K562 (cell line): ENCODE measurements at regions not wholly inside any gene's neighbourhood (a gene's known extent, or its start where the extent isn't known, plus 50 kb on each side); places are given as distances from the start of the nearest gene placed in this dataset.

Source experiments
- ATAC-seq: fragments of 200-7000 bp; cut with Tn5 transposase; 3 replicates; pipeline ENCODE4 v1.9.1; 2020; ENCODE audit warnings: moderate library complexity
- BruUV-seq: library from RNA; stranded (reverse); fragments of 400-500 nt; replicated peaks from 2 replicates; lab custom pipeline; 2021; lab: Mats Ljungman, UMichigan
- CTCF ChIA-PET: fragments of 300-600 bp; formaldehyde crosslinking; extraction: SDS; loops from one replicate; lab custom pipeline; 2021; ENCODE audit warnings: low intra/inter-chr PET ratio; lab: Yijun Ruan, JAX
- POLR2A ChIA-PET: fragments of 300-600, 350-650 bp; sonication (Branson Sonifier 250); formaldehyde crosslinking; extraction: SDS; loops from one replicate; lab custom pipeline; 2021; ENCODE audit warnings: antibody characterized with exemption, inconsistent platforms; lab: Yijun Ruan, JAX
- DNase-seq, 4 experiments: peaks; one replicate each; pipeline versions ENCODE4 v3.0.0 to v3.0.0-alpha.2; 2011 to 2018; ENCODE audit warnings: low spot score in 3 of 4, mixed read lengths in 3 of 4; ENCODE audit errors: extremely low read depth in 1 of 4
- FAIRE-seq: peaks from 2 replicates; lab custom pipeline; 2011; peaks lifted over from hg19 to GRCh38; lab: Jason Lieb, UNC
- H2AFZ ChIP-seq: 2 replicates; pipeline ENCODE4 v1.6.0; 2011; ENCODE audit warnings: low read depth, low read length, control low read depth, inconsistent platforms
- H3K27ac ChIP-seq: fragments of 200-600 bp; 3 replicates; pipeline ENCODE4 v1.8.0; 2011; ENCODE audit warnings: low read depth, mild to moderate bottlenecking, control low read depth, inconsistent platforms, low read length, moderate library complexity, mixed read lengths; ENCODE audit errors: extremely low read depth
- H3K27me3 ChIP-seq, 2 experiments: fragments of 300-600 bp in 1 of 2; 2 replicates in 1 of 2; 3 replicates in 1 of 2; pipeline versions ENCODE4 v1.6.0 to v1.8.0; 2011; ENCODE audit warnings: inconsistent platforms in 2 of 2, low read length in 2 of 2, mild to moderate bottlenecking in 1 of 2, mixed read lengths in 1 of 2, moderate library complexity in 1 of 2; ENCODE audit not compliant: control insufficient read depth in 2 of 2, insufficient read depth in 2 of 2
- H3K36me3 ChIP-seq: fragments of 300-600 bp; 3 replicates; pipeline ENCODE4 v1.8.0; 2011; ENCODE audit warnings: mild to moderate bottlenecking, low read length, inconsistent platforms; ENCODE audit not compliant: control insufficient read depth, insufficient read depth
- H3K4me1 ChIP-seq, 2 experiments: fragments of 200-600 bp in 1 of 2; replicated peaks in 1 of 2; 2 replicates in 1 of 2; 3 replicates in 1 of 2; pipeline versions ENCODE4 v1.5.1 to v1.8.0; 2011; ENCODE audit warnings: inconsistent platforms in 2 of 2, low read length in 2 of 2, mild to moderate bottlenecking in 1 of 2, mixed read lengths in 1 of 2, moderate library complexity in 1 of 2; ENCODE audit not compliant: control insufficient read depth in 2 of 2, insufficient read depth in 2 of 2
- H3K4me2 ChIP-seq: 2 replicates; pipeline ENCODE4 v1.6.1; 2011; ENCODE audit warnings: low read length, control low read depth, inconsistent platforms, mixed read lengths; ENCODE audit not compliant: insufficient read depth
- H3K4me3 ChIP-seq: fragments of 200-600 bp; sonication (generic), shearing (Covaris generic); 2 replicates; pipeline ENCODE4 v1.5.1; 2016; ENCODE audit warnings: control low read depth, inconsistent platforms
- H3K79me2 ChIP-seq: fragments of 200-600 bp; 3 replicates; pipeline ENCODE4 v1.8.0; 2011; ENCODE audit warnings: low read length, inconsistent platforms; ENCODE audit not compliant: control insufficient read depth, insufficient read depth
- H3K9ac ChIP-seq, 2 experiments: 2 replicates each; pipeline versions ENCODE4 v1.6.0 to v1.6.1; 2011; ENCODE audit warnings: low read depth in 2 of 2, low read length in 2 of 2, control low read depth in 1 of 2, inconsistent platforms in 1 of 2, mild to moderate bottlenecking in 1 of 2, mixed read lengths in 1 of 2; ENCODE audit not compliant: insufficient read depth in 1 of 2
- H3K9me1 ChIP-seq: one replicate; pipeline ENCODE4 v1.6.0; 2011; ENCODE audit warnings: inconsistent platforms, mild to moderate bottlenecking, low read length, moderate library complexity; ENCODE audit not compliant: control insufficient read depth, insufficient read depth
- H3K9me3 ChIP-seq: replicated peaks from 2 replicates; pipeline ENCODE4 v1.5.1; 2011; ENCODE audit warnings: low read depth, low read length, inconsistent platforms; ENCODE audit not compliant: control insufficient read depth, insufficient read depth
- H4K20me1 ChIP-seq: replicated peaks from 2 replicates; pipeline ENCODE4 v1.6.1; 2011; ENCODE audit warnings: low read length, inconsistent platforms, mixed read lengths; ENCODE audit not compliant: control insufficient read depth, insufficient read depth
- ATF2 ChIP-seq: sonication (generic); formaldehyde crosslinking; IDR thresholded peaks from 2 replicates; pipeline ENCODE4 v1.8.1; 2022; ENCODE audit warnings: missing genetic modification reagents
- CBX2 ChIP-seq: fragments of 200-600 bp; sonication (generic); IDR thresholded peaks from one replicate; pipeline ENCODE4 v1.6.1; 2012; ENCODE audit warnings: mild to moderate bottlenecking, low read length, inconsistent platforms; ENCODE audit not compliant: insufficient read depth, poor library complexity, severe bottlenecking
- CEBPG ChIP-seq, 3 experiments: fragments of 200-800 bp in 1 of 3; sonication (Bioruptor generic) in 1 of 3; sonication (generic) in 1 of 3; formaldehyde crosslinking in 1 of 3; IDR thresholded peaks in 2 of 3; conservative IDR thresholded peaks in 1 of 3; 2 replicates each; pipeline versions ENCODE4 v1.6.1 to v1.8.0; 2016 to 2022; ENCODE audit warnings: missing compliant biosample characterization in 2 of 3, missing genetic modification characterization in 2 of 3, mild to moderate bottlenecking in 1 of 3, missing genetic modification reagents in 1 of 3
- FOXA1 ChIP-seq: fragments of 450-650 bp; IDR thresholded peaks from 2 replicates; pipeline ENCODE4 v1.6.1; 2016; ENCODE audit warnings: mild to moderate bottlenecking, borderline replicate concordance
- HMGN3 ChIP-seq: IDR thresholded peaks from 2 replicates; pipeline ENCODE4 v1.6.1; 2011; ENCODE audit warnings: borderline replicate concordance, low read depth, mild to moderate bottlenecking, mixed read lengths, low read length; ENCODE audit not compliant: insufficient read length; ENCODE audit errors: extremely low read depth
- JUNB ChIP-seq: fragments of 450-650 bp; formaldehyde crosslinking; conservative IDR thresholded peaks from 2 replicates; pipeline ENCODE4 v1.4.0; 2020; ENCODE audit warnings: mild to moderate bottlenecking
- WGBS: fragments of 100-300 bp; shearing (Covaris generic); methylation state at CpG from one replicate; pipeline ENCODE4 v1.1.6; 2016; ENCODE audit warnings: low coverage, mixed read lengths; ENCODE audit not compliant: insufficient coverage; ENCODE audit errors: missing lambda C conversion rate; 5-methylcytosine and 5-hydroxymethylcytosine counted together
- in situ Hi-C: fragments of 300-500 bp; cut with MboI; formaldehyde crosslinking; loops from 4 replicates; pipeline ENCODE4 v1.15.0; 2018; ENCODE audit warnings: inconsistent platforms, mixed read lengths
- intact Hi-C: fragments of 100-400 bp; cut with micrococcal nuclease; formaldehyde crosslinking; loops from 2 replicates; pipeline ENCODE4 v1.14.2; 2022
- TF ChIP-seq, protein P1 (sequence below): fragments of 250-450 bp; sonication (Bioruptor Pico); IDR thresholded peaks from 2 replicates; pipeline ENCODE4 v1.5.0; 2020; ENCODE audit warnings: mild to moderate bottlenecking

DNA sequence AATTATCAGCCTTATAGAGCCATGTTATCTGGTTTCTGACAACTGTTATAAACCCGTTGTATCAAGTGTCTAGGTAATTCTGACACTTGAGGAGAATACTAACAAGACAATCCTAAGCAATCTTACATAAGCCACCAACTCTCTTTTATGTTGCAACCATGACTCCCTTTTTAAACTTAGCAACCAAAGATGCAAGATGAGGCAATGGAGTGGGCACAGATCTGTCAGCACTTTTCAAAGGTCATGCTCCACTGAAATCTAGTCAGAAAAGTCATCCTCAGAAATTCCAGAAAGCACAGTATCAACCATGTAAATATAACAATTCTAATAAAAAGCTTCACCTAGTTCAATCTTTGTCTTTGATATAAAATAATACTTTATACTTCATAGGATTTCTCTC lies 77.0 kb upstream of the SEMA3A start:
- ATAC-seq: no peak
- in situ Hi-C loops: no loop called here
- intact Hi-C loops: no loop called here

DNA sequence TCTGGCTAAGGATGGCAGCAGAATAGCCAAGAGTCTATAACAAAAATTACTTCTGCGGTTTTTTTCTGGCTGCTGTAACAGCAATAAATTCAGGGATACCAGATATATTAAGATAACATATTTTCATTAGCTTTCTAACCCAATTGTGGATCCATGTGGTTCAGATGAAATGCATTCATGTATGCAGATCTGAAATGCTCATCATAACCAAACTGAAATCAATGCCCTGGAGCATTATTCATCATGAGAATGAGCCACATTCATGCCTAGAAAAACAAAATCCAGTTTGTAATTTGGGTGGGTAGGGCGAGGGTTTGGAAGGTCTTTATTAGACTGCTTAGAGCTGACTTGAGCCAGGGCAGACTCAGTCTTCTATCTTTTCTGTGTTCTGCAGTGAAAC lies 69.8 kb upstream of the SEMA3A start:
- H3K79me2 ChIP-seq: no peaks in the 10 kb centered on the region
- no peaks in the 10 kb centered on the region for H3K36me3 ChIP-seq
- no TSS peak for BruUV-seq
- H3K4me1 ChIP-seq: no peaks in the 10 kb centered on the region
- no peak overlapping the region for H3K27ac ChIP-seq
- H3K27me3 ChIP-seq: no peaks in the 10 kb centered on the region
- no peak for DNase-seq
- H2AFZ ChIP-seq: no peak overlapping the region
- TF ChIP-seq FOXA1 (no peak), HMGN3 (no peak), ATF2 (CRISPR knock-in tag) (no peak), CBX2 (no peak)
- TF ChIP-seq, protein P1, sequence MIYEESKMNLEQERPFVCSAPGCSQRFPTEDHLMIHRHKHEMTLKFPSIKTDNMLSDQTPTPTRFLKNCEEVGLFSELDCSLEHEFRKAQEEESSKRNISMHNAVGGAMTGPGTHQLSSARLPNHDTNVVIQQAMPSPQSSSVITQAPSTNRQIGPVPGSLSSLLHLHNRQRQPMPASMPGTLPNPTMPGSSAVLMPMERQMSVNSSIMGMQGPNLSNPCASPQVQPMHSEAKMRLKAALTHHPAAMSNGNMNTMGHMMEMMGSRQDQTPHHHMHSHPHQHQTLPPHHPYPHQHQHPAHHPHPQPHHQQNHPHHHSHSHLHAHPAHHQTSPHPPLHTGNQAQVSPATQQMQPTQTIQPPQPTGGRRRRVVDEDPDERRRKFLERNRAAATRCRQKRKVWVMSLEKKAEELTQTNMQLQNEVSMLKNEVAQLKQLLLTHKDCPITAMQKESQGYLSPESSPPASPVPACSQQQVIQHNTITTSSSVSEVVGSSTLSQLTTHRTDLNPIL: no peak
- TF ChIP-seq, all 486 proteins: peak for 0
- no peak overlapping the region for H3K9ac ChIP-seq
- H3K4me2 ChIP-seq: no peak overlapping the region
- WGBS: 0% methylated on average over 2 of the region's 2 CpGs
- intact Hi-C loops (no loop called here), in situ Hi-C loops (no loop called here)
- H3K9me3 ChIP-seq: no peaks in the 10 kb centered on the region
- H3K4me3 ChIP-seq: no peak overlapping the region
- no peak for ATAC-seq
- ChIA-PET POLR2A (no interaction called here), CTCF (no interaction called here)
- no peaks in the 10 kb centered on the region for H3K9me1 ChIP-seq
- no peak for FAIRE-seq
- no peaks in the 10 kb centered on the region for H4K20me1 ChIP-seq

More for the DNA sequence above, 77.0 kb upstream of the SEMA3A start:
- Histone ChIP-seq H3K9ac (no peak overlapping the region), H3K9me1 (no peaks in the 10 kb centered on the region), H3K4me2 (no peak overlapping the region), H3K4me3 (no peak overlapping the region), H3K27me3 (no peaks in the 10 kb centered on the region), H2AFZ (no peak overlapping the region), H3K9me3 (no peaks in the 10 kb centered on the region), H3K27ac (no peak overlapping the region), H3K36me3 (no peaks in the 10 kb centered on the region), H4K20me1 (no peaks in the 10 kb centered on the region), H3K79me2 (no peaks in the 10 kb centered on the region), H3K4me1 (no peaks in the 10 kb centered on the region)
- no peak for FAIRE-seq
- CTCF ChIA-PET: no interaction called here
- WGBS: 0% methylated on average over 1 of the region's 1 CpG
- DNase-seq: no peak
- POLR2A ChIA-PET: no interaction called here
- TF ChIP-seq CEBPG (CRISPR knock-in tag; IDR thresholded peaks at IDR 0.05) (no peak), CEBPG (tag; conservative IDR thresholded peaks at IDR 0.05 in 1 of 2, IDR thresholded peaks at IDR 0.05 in 1 of 2) (peak; percentile 46 to 65; a peak in 3 of 4 replicates), JUNB (no peak)
- no TSS peak for BruUV-seq
